Nephron progenitor cell (in vitro differentiated cells): ENCODE measurements at regions not wholly inside any gene's neighbourhood (a gene's known extent, or its start where the extent isn't known, plus 50 kb on each side); places are given as distances from the start of the nearest gene placed in this dataset.

Experiments
- DNase-seq: peaks from one replicate; pipeline ENCODE4 v3.0.0; 2021
- H3K27ac Mint-ChIP-seq: 2 replicates; pipeline ENCODE4 v1.8.0; 2021; ENCODE audit warnings: mild to moderate bottlenecking, moderate library complexity, mixed read lengths
- H3K27me3 Mint-ChIP-seq: 2 replicates; pipeline ENCODE4 v1.8.0; 2021; ENCODE audit warnings: mild to moderate bottlenecking, low read depth, mixed read lengths; ENCODE audit not compliant: poor library complexity
- H3K36me3 Mint-ChIP-seq: 2 replicates; pipeline ENCODE4 v1.8.0; 2021; ENCODE audit warnings: low read depth, mixed read lengths
- H3K4me1 Mint-ChIP-seq: 2 replicates; pipeline ENCODE4 v1.8.0; 2021; ENCODE audit warnings: mixed read lengths
- H3K4me3 Mint-ChIP-seq: 2 replicates; pipeline ENCODE4 v1.8.0; 2021; ENCODE audit warnings: mild to moderate bottlenecking, moderate library complexity, mixed read lengths
- H3K9me3 Mint-ChIP-seq: 2 replicates; pipeline ENCODE4 v1.8.0; 2021; ENCODE audit warnings: mild to moderate bottlenecking, moderate library complexity, mixed read lengths
- CTCF ChIP-seq: fragments of 200-600 bp; sonication (generic); IDR thresholded peaks from 2 replicates; pipeline ENCODE4 v1.5.0; 2021; ENCODE audit warnings: antibody characterized with exemption

DNA sequence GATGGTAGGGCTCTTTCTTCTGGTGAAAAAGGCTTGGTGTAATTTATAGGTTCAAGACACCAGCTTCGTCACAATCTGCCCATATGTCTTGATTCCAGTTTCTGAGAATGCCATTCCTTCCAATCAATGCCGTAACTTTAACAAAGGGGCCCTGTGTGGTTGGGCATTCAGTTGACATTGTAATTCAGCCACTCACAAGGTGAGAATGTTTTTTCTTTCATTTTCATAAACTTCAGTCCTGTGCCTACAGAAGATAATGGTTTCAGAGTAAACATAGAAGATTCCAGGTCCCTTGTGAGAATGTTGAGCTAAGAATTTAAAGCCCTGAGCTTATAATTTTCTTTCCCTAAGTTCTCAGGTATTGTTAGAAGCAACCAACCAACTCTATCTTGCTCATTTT, 67.3 kb upstream of the AASS start:
- Mint-ChIP-seq H3K9me3 (peaks cover 16% of the 10 kb centered on the region), H3K4me1 (no peaks in the 10 kb centered on the region), H3K36me3 (no peaks in the 10 kb centered on the region), H3K27ac (no peak overlapping the region), H3K4me3 (no peak overlapping the region), H3K27me3 (no peaks in the 10 kb centered on the region)
- no peak for DNase-seq
- TF ChIP-seq CTCF: no peak

- Mint-ChIP-seq H3K4me1 (no peaks in the 10 kb centered on the region), H3K9me3 (peaks cover 20% of the 10 kb centered on the region)
Observed at GRCh38 chr7:122206985-122207384, 62.9 kb upstream of the AASS start.

DNA sequence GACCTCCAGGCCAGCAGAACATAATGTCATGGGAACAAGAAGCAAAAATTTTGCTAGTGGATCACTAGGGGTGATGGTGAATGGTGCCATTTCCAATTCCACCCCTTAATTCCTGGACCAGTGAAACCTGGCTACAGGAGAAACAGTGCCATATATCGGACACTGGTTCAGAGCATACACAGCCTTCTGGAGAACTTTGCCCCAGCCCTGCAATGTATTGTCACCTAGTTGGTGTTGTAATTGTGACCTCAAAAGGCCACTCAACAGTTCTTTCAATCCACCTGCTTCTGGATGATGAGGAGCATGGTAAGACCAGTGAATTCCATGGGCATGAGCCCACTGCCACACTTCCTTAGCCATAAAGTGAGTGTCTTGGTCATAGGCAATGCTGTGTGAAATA, 59.8 kb upstream of the AASS start:
- Mint-ChIP-seq H3K4me1 (no peaks in the 10 kb centered on the region), H3K9me3 (peaks cover 20% of the 10 kb centered on the region), H3K27me3 (no peaks in the 10 kb centered on the region), H3K36me3 (no peaks in the 10 kb centered on the region), H3K4me3 (no peak overlapping the region), H3K27ac (no peak overlapping the region)
- TF ChIP-seq CTCF: no peak
- DNase-seq: no peak

More at GRCh38 chr7:122206985-122207384, 62.9 kb upstream of the AASS start:
- Mint-ChIP-seq H3K4me3 (no peak overlapping the region), H3K36me3 (no peaks in the 10 kb centered on the region), H3K27ac (no peak overlapping the region), H3K27me3 (no peaks in the 10 kb centered on the region)
- DNase-seq: no peak
- TF ChIP-seq CTCF: no peak

GRCh38 chr7:122200888-122201287, 56.8 kb upstream of the AASS start:
- no peaks in the 10 kb centered on the region for H3K27me3 Mint-ChIP-seq
- H3K9me3 Mint-ChIP-seq: peaks cover 4% of the 10 kb centered on the region

GRCh38 chr7:122199171-122199570, 55.1 kb upstream of the AASS start:
- Mint-ChIP-seq H3K27me3 (no peaks in the 10 kb centered on the region), H3K4me3 (no peak overlapping the region), H3K4me1 (no peaks in the 10 kb centered on the region), H3K27ac (no peak overlapping the region), H3K9me3 (no peaks in the 10 kb centered on the region), H3K36me3 (no peaks in the 10 kb centered on the region)
- TF ChIP-seq CTCF: no peak
- DNase-seq: no peak

More at GRCh38 chr7:122200888-122201287, 56.8 kb upstream of the AASS start:
- no peak overlapping the region for H3K4me3 Mint-ChIP-seq
- H3K36me3 Mint-ChIP-seq: no peaks in the 10 kb centered on the region
- H3K4me1 Mint-ChIP-seq: no peaks in the 10 kb centered on the region
- H3K27ac Mint-ChIP-seq: no peak overlapping the region
- DNase-seq: no peak
- no peak for TF ChIP-seq CTCF

- DNase-seq: no peak
- no peak overlapping the region for H3K4me3 Mint-ChIP-seq
- H3K27me3 Mint-ChIP-seq: no peaks in the 10 kb centered on the region
- no peaks in the 10 kb centered on the region for H3K36me3 Mint-ChIP-seq
- no peaks in the 10 kb centered on the region for H3K9me3 Mint-ChIP-seq
- no peaks in the 10 kb centered on the region for H3K4me1 Mint-ChIP-seq
- H3K27ac Mint-ChIP-seq: no peak overlapping the region
- TF ChIP-seq CTCF: no peak
Observed at GRCh38 chr7:122198581-122198980, 54.5 kb upstream of the AASS start.
